ENCODE measurements at regions not wholly inside any gene's neighbourhood (a gene's known extent, or its start where the extent isn't known, plus 50 kb on each side); places are given as distances from the start of the nearest gene placed in this dataset.
"Not testable (repeated sequence)": the region's sequence is repeated elsewhere in the genome, so short reads cannot be mapped to it uniquely, and the experiment has no call there.

- TF ChIP-seq CTCF (IDR thresholded peaks at IDR 0.05; ENCODE audit: low read depth, low read length): no peak
- no peak overlapping the region for H3K4me3 ChIP-seq (ENCODE audit: low read depth, low read length)
- DNase-seq (ENCODE audit: low read depth, low spot score): no peak
- in situ Hi-C loops (cut with HindIII; ENCODE audit: low sequenced_read_pairs): no loop called here
Observed at GRCh38 chr12:31803306-31804184, 74.7 kb upstream of the AMN1 start.

GRCh38 chr12:31801872-31802271, 73.1 kb upstream of the AMN1 start:
- TF ChIP-seq CTCF (IDR thresholded peaks at IDR 0.05; ENCODE audit: low read depth, low read length): no peak
- DNase-seq (ENCODE audit: low read depth, low spot score): no peak
- H3K4me3 ChIP-seq (ENCODE audit: low read depth, low read length): no peak overlapping the region
- in situ Hi-C loops (cut with HindIII; ENCODE audit: low sequenced_read_pairs): no loop called here

- no peak for DNase-seq (ENCODE audit: low read depth, low spot score)
- in situ Hi-C loops (cut with HindIII; ENCODE audit: low sequenced_read_pairs): no loop called here
- no peak for TF ChIP-seq CTCF (IDR thresholded peaks at IDR 0.05; ENCODE audit: low read depth, low read length)
- H3K4me3 ChIP-seq (ENCODE audit: low read depth, low read length): no peak overlapping the region
Observed at GRCh38 chr12:31797230-31797872, 68.5 kb upstream of the AMN1 start.

GRCh38 chr12:31796270-31796951, 67.6 kb upstream of the AMN1 start:
- in situ Hi-C loops (cut with HindIII; ENCODE audit: low sequenced_read_pairs): no loop called here
- no peak for TF ChIP-seq CTCF (IDR thresholded peaks at IDR 0.05; ENCODE audit: low read depth, low read length)
- no peak for DNase-seq (ENCODE audit: low read depth, low spot score)
- H3K4me3 ChIP-seq (ENCODE audit: low read depth, low read length): no peak overlapping the region

GRCh38 chr12:31794745-31795144, 65.9 kb upstream of the AMN1 start:
- no peak for DNase-seq (ENCODE audit: low read depth, low spot score)
- H3K4me3 ChIP-seq (ENCODE audit: low read depth, low read length): no peak overlapping the region
- no peak for TF ChIP-seq CTCF (IDR thresholded peaks at IDR 0.05; ENCODE audit: low read depth, low read length)
- in situ Hi-C loops (cut with HindIII; ENCODE audit: low sequenced_read_pairs): no loop called here

GRCh38 chr12:31791265-31791664, 62.4 kb upstream of the AMN1 start:
- DNase-seq (ENCODE audit: low read depth, low spot score); H3K4me3 ChIP-seq (ENCODE audit: low read depth, low read length); in situ Hi-C loops (cut with HindIII; ENCODE audit: low sequenced_read_pairs): not testable (repeated sequence)

GRCh38 chr12:31790759-31791158, 61.9 kb upstream of the AMN1 start:
- DNase-seq (ENCODE audit: low read depth, low spot score): no peak
- in situ Hi-C loops (cut with HindIII; ENCODE audit: low sequenced_read_pairs): no loop called here
- H3K4me3 ChIP-seq (ENCODE audit: low read depth, low read length): no peak overlapping the region
- no peak for TF ChIP-seq CTCF (IDR thresholded peaks at IDR 0.05; ENCODE audit: low read depth, low read length)
